ENCODE measurements at regions not wholly inside any gene's neighbourhood (a gene's known extent, or its start where the extent isn't known, plus 50 kb on each side); places are given as distances from the start of the nearest gene placed in this dataset.
"Not testable (repeated sequence)": the region's sequence is repeated elsewhere in the genome, so short reads cannot be mapped to it uniquely, and the experiment has no call there.

GRCh38 chr7:76723928-76724327, 96.8 kb upstream of the POMZP3 start:
- TF ChIP-seq CTCF, POLR2A (IDR thresholded peaks at IDR 0.05): not testable (repeated sequence)

Data from right lobe of liver (tissue), 4 donors.